Epithelial cell of proximal tubule (primary cell): ENCODE measurements at regions not wholly inside any gene's neighbourhood (a gene's known extent, or its start where the extent isn't known, plus 50 kb on each side); places are given as distances from the start of the nearest gene placed in this dataset.

Experiments used
- DNase-seq: peaks from one replicate; pipeline ENCODE4 v3.0.0-alpha.2; 2011; ENCODE audit warnings: low read depth
- H3K4me3 ChIP-seq: 2 replicates; pipeline ENCODE4 v1.5.1; 2011; ENCODE audit warnings: low read depth, mild to moderate bottlenecking, low read length
- CTCF ChIP-seq: conservative IDR thresholded peaks from 2 replicates; pipeline ENCODE4 v1.5.1; 2012; ENCODE audit warnings: low read depth, mild to moderate bottlenecking, low read length

GRCh38 chr5:34584165-34584564 lies 72.0 kb upstream of the RAI14 start:
- DNase-seq: no peak
- TF ChIP-seq CTCF: no peak
- H3K4me3 ChIP-seq: no peak overlapping the region

- H3K4me3 ChIP-seq: no peak overlapping the region
- no peak for TF ChIP-seq CTCF
- peak; percentile 82 for DNase-seq
These were observed 70.5 kb upstream of the RAI14 start for GRCh38 chr5:34585601-34586104.

GRCh38 chr5:34586117-34586885 lies 69.8 kb upstream of the RAI14 start:
- peak; percentile 72 for DNase-seq
- no peak for TF ChIP-seq CTCF
- no peak overlapping the region for H3K4me3 ChIP-seq

GRCh38 chr5:34587355-34588241 lies 68.5 kb upstream of the RAI14 start:
- H3K4me3 ChIP-seq: no peak overlapping the region
- DNase-seq: no peak
- TF ChIP-seq CTCF: no peak

- no peak for DNase-seq
- TF ChIP-seq CTCF: no peak
- no peak overlapping the region for H3K4me3 ChIP-seq
These were observed 66.3 kb upstream of the RAI14 start for GRCh38 chr5:34589832-34590231.

GRCh38 chr5:34591723-34592122 lies 64.4 kb upstream of the RAI14 start:
- no peak for TF ChIP-seq CTCF
- H3K4me3 ChIP-seq: no peak overlapping the region
- DNase-seq: no peak
